GM21447 (cell line): ENCODE measurements at regions not wholly inside any gene's neighbourhood (a gene's known extent, or its start where the extent isn't known, plus 50 kb on each side); places are given as distances from the start of the nearest gene placed in this dataset.
"Not testable (repeated sequence)": the region's sequence is repeated elsewhere in the genome, so short reads cannot be mapped to it uniquely, and the experiment has no call there.

Experiments
- ATAC-seq: cut with Tn5 transposase; IDR thresholded peaks from one replicate; pipeline ENCODE4 v1.9.1; 2021; ENCODE audit not compliant: unreplicated experiment

GRCh38 chr18:47354061-47354460 is 102.6 kb upstream of the SKOR2 start:
- not testable (repeated sequence) for ATAC-seq

- ATAC-seq: no peak
Observed at GRCh38 chr18:47346016-47346415, 94.6 kb upstream of the SKOR2 start.

- no peak for ATAC-seq
Observed at GRCh38 chr18:47345291-47345690, 93.8 kb upstream of the SKOR2 start.

GRCh38 chr18:47343291-47343690 is 91.8 kb upstream of the SKOR2 start:
- ATAC-seq: no peak

- no peak for ATAC-seq
Observed at GRCh38 chr18:47342566-47342965, 91.1 kb upstream of the SKOR2 start.

- ATAC-seq: no peak
Observed at GRCh38 chr18:47341678-47342077, 90.2 kb upstream of the SKOR2 start.

GRCh38 chr18:47334966-47335365 is 83.5 kb upstream of the SKOR2 start:
- no peak for ATAC-seq

GRCh38 chr18:47333926-47334635 is 82.6 kb upstream of the SKOR2 start:
- ATAC-seq: no peak

- ATAC-seq: no peak
Observed at GRCh38 chr18:47331641-47332040, 80.2 kb upstream of the SKOR2 start.

- ATAC-seq: no peak
Observed at GRCh38 chr18:47331026-47331425, 79.6 kb upstream of the SKOR2 start.

GRCh38 chr18:47323158-47323557 is 71.7 kb upstream of the SKOR2 start:
- no peak for ATAC-seq

- ATAC-seq: no peak
Observed at GRCh38 chr18:47321815-47322214, 70.4 kb upstream of the SKOR2 start.

GRCh38 chr18:47317824-47318508 is 66.5 kb upstream of the SKOR2 start:
- ATAC-seq: no peak

- no peak for ATAC-seq
Observed at GRCh38 chr18:47316924-47317323, 65.5 kb upstream of the SKOR2 start.

- no peak for ATAC-seq
Observed at GRCh38 chr18:47313901-47314300, 62.4 kb upstream of the SKOR2 start.

- ATAC-seq: no peak
Observed at GRCh38 chr18:47311585-47311984, 60.1 kb upstream of the SKOR2 start.
